WTC11 (cell line): ENCODE measurements at regions not wholly inside any gene's neighbourhood (a gene's known extent, or its start where the extent isn't known, plus 50 kb on each side); places are given as distances from the start of the nearest gene placed in this dataset.

Experiments used
- ATAC-seq: fragments of 200-7000 bp; cut with Tn5 transposase; 2 replicates; pipeline ENCODE4 v1.10.0; 2021; ENCODE audit warnings: mild to moderate bottlenecking, moderate library complexity
- CTCF ChIA-PET: fragments of 300-600 bp; sonication (Branson Sonifier 250); formaldehyde crosslinking; loops from one replicate; lab custom pipeline; 2021; ENCODE audit warnings: antibody characterized with exemption; lab: Charles Lee
- POLR2A ChIA-PET: fragments of 350-600 bp; sonication (Branson Sonifier 250); formaldehyde crosslinking; loops from one replicate; lab custom pipeline; 2021; ENCODE audit warnings: antibody characterized with exemption; lab: Charles Lee
- DNase-seq: peaks from one replicate; pipeline ENCODE4 v3.0.0; 2021; ENCODE audit warnings: low spot score
- H3K27ac Mint-ChIP-seq: 2 replicates; pipeline ENCODE4 v1.8.0; 2021; ENCODE audit warnings: mixed read lengths
- H3K27me3 Mint-ChIP-seq: 2 replicates; pipeline ENCODE4 v1.8.0; 2021; ENCODE audit warnings: low read depth, mild to moderate bottlenecking, moderate library complexity, mixed read lengths
- H3K36me3 Mint-ChIP-seq: 2 replicates; pipeline ENCODE4 v1.8.0; 2021; ENCODE audit warnings: mixed read lengths
- H3K4me1 Mint-ChIP-seq: 2 replicates; pipeline ENCODE4 v1.8.0; 2022; ENCODE audit warnings: mixed read lengths
- H3K4me3 Mint-ChIP-seq: 2 replicates; pipeline ENCODE4 v1.8.0; 2021; ENCODE audit warnings: mild to moderate bottlenecking, moderate library complexity, mixed read lengths
- H3K9me3 Mint-ChIP-seq: 2 replicates; pipeline ENCODE4 v1.8.0; 2021; ENCODE audit warnings: mixed read lengths
- ATF1 ChIP-seq: sonication (generic); formaldehyde crosslinking; IDR thresholded peaks from 2 replicates; pipeline ENCODE4 v1.8.1; 2023; ENCODE audit warnings: mild to moderate bottlenecking, moderate library complexity, missing genetic modification reagents
- CREB1 ChIP-seq: sonication (generic); formaldehyde crosslinking; IDR thresholded peaks from 2 replicates; pipeline ENCODE4 v1.8.0; 2023; ENCODE audit warnings: mild to moderate bottlenecking, missing genetic modification reagents
- FOXK1 ChIP-seq: sonication (generic); formaldehyde crosslinking; IDR thresholded peaks from 2 replicates; pipeline ENCODE4 v1.8.0; 2022; ENCODE audit warnings: mild to moderate bottlenecking, moderate library complexity, missing genetic modification reagents
- GTF2I ChIP-seq: fragments of 250-450 bp; sonication (Bioruptor Pico); conservative IDR thresholded peaks from 2 replicates; pipeline ENCODE4 v1.4.0; 2021; ENCODE audit warnings: mild to moderate bottlenecking
- JUN ChIP-seq: sonication (generic); formaldehyde crosslinking; IDR thresholded peaks from 2 replicates; pipeline ENCODE4 v1.8.0; 2023; ENCODE audit warnings: mild to moderate bottlenecking, missing genetic modification reagents
- MYBL2 ChIP-seq: sonication (generic); formaldehyde crosslinking; IDR thresholded peaks from 2 replicates; pipeline ENCODE4 v1.8.1; 2023; ENCODE audit warnings: mild to moderate bottlenecking, moderate library complexity, missing genetic modification reagents
- NFE2L1 ChIP-seq: sonication (generic); formaldehyde crosslinking; IDR thresholded peaks from 2 replicates; pipeline ENCODE4 v1.8.1; 2023; ENCODE audit warnings: missing genetic modification reagents
- NR3C1 ChIP-seq: sonication (generic); formaldehyde crosslinking; conservative IDR thresholded peaks from 2 replicates; pipeline ENCODE4 v1.8.1; 2023; ENCODE audit warnings: low read depth, mild to moderate bottlenecking, missing genetic modification reagents
- RELA ChIP-seq: sonication (generic); formaldehyde crosslinking; IDR thresholded peaks from 2 replicates; pipeline ENCODE4 v1.8.1; 2022; ENCODE audit warnings: missing genetic modification reagents, mild to moderate bottlenecking, borderline replicate concordance
- TEAD1 ChIP-seq: sonication (generic); formaldehyde crosslinking; IDR thresholded peaks from 2 replicates; pipeline ENCODE4 v1.8.0; 2022; ENCODE audit warnings: mild to moderate bottlenecking, missing genetic modification reagents
- TEAD4 ChIP-seq: sonication (generic); formaldehyde crosslinking; IDR thresholded peaks from 2 replicates; pipeline ENCODE4 v1.8.0; 2022; ENCODE audit warnings: mild to moderate bottlenecking, missing genetic modification reagents
- ZNF121 ChIP-seq: sonication (generic); formaldehyde crosslinking; IDR thresholded peaks from 2 replicates; pipeline ENCODE4 v1.8.0; 2023; ENCODE audit warnings: missing genetic modification reagents
- ZNF219 ChIP-seq: sonication (generic); formaldehyde crosslinking; IDR thresholded peaks from 2 replicates; pipeline ENCODE4 v1.8.0; 2023; ENCODE audit warnings: missing genetic modification reagents, mild to moderate bottlenecking, borderline replicate concordance
- ZNF423 ChIP-seq: fragments of 250-450 bp; sonication (Bioruptor Pico); IDR thresholded peaks from 2 replicates; pipeline ENCODE4 v2.1.2; 2022; ENCODE audit warnings: mild to moderate bottlenecking, moderate library complexity
- TF ChIP-seq, protein P1 (sequence below): sonication (generic); formaldehyde crosslinking; IDR thresholded peaks from 2 replicates; pipeline ENCODE4 v1.8.1; 2023; ENCODE audit warnings: mild to moderate bottlenecking, missing genetic modification reagents, borderline replicate concordance
- TF ChIP-seq, protein P2 (sequence below): sonication (generic); formaldehyde crosslinking; IDR thresholded peaks from 2 replicates; pipeline ENCODE4 v1.8.1; 2022; ENCODE audit warnings: mild to moderate bottlenecking, moderate library complexity, missing genetic modification reagents
- TF ChIP-seq, protein P3 (sequence below): sonication (generic); formaldehyde crosslinking; IDR thresholded peaks from 2 replicates; pipeline ENCODE4 v1.8.1; 2022; ENCODE audit warnings: low read depth, missing genetic modification reagents, borderline replicate concordance
- TF ChIP-seq, protein P4 (sequence below): sonication (generic); formaldehyde crosslinking; IDR thresholded peaks from 2 replicates; pipeline ENCODE4 v1.8.1; 2023; ENCODE audit warnings: mild to moderate bottlenecking, missing genetic modification reagents, moderate library complexity
- TF ChIP-seq, protein P5 (sequence below): fragments of 250-450 bp; sonication (Bioruptor Pico); IDR thresholded peaks from 2 replicates; pipeline ENCODE4 v2.1.2; 2022; ENCODE audit warnings: mild to moderate bottlenecking, moderate library complexity
- TF ChIP-seq, protein P6 (sequence below): sonication (generic); formaldehyde crosslinking; conservative IDR thresholded peaks from 2 replicates; pipeline ENCODE4 v1.8.1; 2022; ENCODE audit warnings: mild to moderate bottlenecking, missing genetic modification reagents
- TF ChIP-seq, protein P7 (sequence below): fragments of 250-450 bp; sonication (Bioruptor Pico); IDR thresholded peaks from 2 replicates; pipeline ENCODE4 v1.9.0; 2021; ENCODE audit warnings: mild to moderate bottlenecking

DNA sequence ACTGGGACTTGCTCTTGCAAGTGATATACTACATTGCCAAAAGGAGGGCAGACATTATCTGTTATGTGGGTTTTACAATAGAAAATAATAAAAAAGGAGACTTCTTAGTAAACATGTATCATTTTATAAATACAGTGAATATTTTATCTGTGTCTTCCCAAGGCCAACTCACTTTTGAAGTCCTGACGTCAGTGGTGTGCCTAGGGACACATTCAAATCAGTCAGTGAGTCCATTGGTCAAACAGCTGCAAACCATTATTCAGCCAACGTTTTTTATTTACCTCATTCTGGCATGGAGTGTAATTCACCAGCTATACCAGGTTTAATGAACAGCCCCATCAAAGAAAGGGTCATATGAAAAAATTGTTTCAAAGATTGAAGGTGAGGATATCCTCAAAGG is 263.7 kb downstream of the IPMK start:
- Mint-ChIP-seq H3K9me3 (no peaks in the 10 kb centered on the region), H3K4me3 (no peak overlapping the region), H3K4me1 (peaks cover 17% of the 10 kb centered on the region), H3K36me3 (no peaks in the 10 kb centered on the region), H3K27me3 (peaks cover 4% of the 10 kb centered on the region; the same call in 1 of the 2 replicates), H3K27ac (no peak overlapping the region)
- no peak for TF ChIP-seq GTF2I
- no peak for TF ChIP-seq ZNF423 (CRISPR knock-in tag)
- TF ChIP-seq, protein P1, sequence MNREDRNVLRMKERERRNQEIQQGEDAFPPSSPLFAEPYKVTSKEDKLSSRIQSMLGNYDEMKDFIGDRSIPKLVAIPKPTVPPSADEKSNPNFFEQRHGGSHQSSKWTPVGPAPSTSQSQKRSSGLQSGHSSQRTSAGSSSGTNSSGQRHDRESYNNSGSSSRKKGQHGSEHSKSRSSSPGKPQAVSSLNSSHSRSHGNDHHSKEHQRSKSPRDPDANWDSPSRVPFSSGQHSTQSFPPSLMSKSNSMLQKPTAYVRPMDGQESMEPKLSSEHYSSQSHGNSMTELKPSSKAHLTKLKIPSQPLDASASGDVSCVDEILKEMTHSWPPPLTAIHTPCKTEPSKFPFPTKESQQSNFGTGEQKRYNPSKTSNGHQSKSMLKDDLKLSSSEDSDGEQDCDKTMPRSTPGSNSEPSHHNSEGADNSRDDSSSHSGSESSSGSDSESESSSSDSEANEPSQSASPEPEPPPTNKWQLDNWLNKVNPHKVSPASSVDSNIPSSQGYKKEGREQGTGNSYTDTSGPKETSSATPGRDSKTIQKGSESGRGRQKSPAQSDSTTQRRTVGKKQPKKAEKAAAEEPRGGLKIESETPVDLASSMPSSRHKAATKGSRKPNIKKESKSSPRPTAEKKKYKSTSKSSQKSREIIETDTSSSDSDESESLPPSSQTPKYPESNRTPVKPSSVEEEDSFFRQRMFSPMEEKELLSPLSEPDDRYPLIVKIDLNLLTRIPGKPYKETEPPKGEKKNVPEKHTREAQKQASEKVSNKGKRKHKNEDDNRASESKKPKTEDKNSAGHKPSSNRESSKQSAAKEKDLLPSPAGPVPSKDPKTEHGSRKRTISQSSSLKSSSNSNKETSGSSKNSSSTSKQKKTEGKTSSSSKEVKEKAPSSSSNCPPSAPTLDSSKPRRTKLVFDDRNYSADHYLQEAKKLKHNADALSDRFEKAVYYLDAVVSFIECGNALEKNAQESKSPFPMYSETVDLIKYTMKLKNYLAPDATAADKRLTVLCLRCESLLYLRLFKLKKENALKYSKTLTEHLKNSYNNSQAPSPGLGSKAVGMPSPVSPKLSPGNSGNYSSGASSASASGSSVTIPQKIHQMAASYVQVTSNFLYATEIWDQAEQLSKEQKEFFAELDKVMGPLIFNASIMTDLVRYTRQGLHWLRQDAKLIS (CRISPR knock-in tag), result no peak
- no peak for TF ChIP-seq JUN
- no peak for TF ChIP-seq ZNF121 (CRISPR knock-in tag)
- TF ChIP-seq, protein P2, sequence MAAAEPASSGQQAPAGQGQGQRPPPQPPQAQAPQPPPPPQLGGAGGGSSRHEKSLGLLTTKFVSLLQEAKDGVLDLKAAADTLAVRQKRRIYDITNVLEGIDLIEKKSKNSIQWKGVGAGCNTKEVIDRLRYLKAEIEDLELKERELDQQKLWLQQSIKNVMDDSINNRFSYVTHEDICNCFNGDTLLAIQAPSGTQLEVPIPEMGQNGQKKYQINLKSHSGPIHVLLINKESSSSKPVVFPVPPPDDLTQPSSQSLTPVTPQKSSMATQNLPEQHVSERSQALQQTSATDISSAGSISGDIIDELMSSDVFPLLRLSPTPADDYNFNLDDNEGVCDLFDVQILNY, result no peak
- no peak for TF ChIP-seq CREB1
- no peak for TF ChIP-seq MYBL2 (CRISPR knock-in tag)
- TF ChIP-seq, protein P3, sequence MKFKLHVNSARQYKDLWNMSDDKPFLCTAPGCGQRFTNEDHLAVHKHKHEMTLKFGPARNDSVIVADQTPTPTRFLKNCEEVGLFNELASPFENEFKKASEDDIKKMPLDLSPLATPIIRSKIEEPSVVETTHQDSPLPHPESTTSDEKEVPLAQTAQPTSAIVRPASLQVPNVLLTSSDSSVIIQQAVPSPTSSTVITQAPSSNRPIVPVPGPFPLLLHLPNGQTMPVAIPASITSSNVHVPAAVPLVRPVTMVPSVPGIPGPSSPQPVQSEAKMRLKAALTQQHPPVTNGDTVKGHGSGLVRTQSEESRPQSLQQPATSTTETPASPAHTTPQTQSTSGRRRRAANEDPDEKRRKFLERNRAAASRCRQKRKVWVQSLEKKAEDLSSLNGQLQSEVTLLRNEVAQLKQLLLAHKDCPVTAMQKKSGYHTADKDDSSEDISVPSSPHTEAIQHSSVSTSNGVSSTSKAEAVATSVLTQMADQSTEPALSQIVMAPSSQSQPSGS (CRISPR knock-in tag), result no peak
- ChIA-PET POLR2A (no interaction called here), CTCF (no interaction called here)
- no peak for ATAC-seq
- DNase-seq, result no peak

DNA sequence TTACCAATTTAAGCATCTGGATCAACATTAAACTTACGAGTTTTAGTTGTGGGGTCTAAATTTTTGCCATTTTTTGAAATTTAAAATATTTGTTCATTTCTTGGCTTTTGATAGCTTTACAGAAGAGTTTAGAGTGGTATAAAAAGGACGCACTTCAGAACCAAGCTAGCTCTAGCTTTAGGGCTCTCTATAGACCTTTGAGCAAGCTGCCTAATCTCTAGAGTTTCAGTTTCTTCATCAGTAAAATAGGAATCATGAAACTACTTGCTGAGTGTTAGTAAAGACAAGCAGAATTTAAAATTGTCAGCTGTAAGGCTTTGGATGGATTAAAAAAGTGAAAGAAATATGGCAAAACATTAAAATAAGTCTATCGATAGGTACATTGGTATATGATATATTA is 266.5 kb downstream of the IPMK start:
- Mint-ChIP-seq H3K36me3 (no peaks in the 10 kb centered on the region), H3K4me3 (no peak overlapping the region), H3K4me1 (peaks cover 9% of the 10 kb centered on the region), H3K27ac (no peak overlapping the region), H3K27me3 (no peaks in the 10 kb centered on the region), H3K9me3 (no peaks in the 10 kb centered on the region)
- CTCF ChIA-PET, result no interaction called here
- ATAC-seq (no peak), DNase-seq (no peak)
- no peak for TF ChIP-seq FOXK1 (CRISPR knock-in tag)
- TF ChIP-seq, protein P4, sequence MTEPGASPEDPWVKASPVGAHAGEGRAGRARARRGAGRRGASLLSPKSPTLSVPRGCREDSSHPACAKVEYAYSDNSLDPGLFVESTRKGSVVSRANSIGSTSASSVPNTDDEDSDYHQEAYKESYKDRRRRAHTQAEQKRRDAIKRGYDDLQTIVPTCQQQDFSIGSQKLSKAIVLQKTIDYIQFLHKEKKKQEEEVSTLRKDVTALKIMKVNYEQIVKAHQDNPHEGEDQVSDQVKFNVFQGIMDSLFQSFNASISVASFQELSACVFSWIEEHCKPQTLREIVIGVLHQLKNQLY (CRISPR knock-in tag), result no peak
- no peak for TF ChIP-seq NFE2L1 (CRISPR knock-in tag)
- TF ChIP-seq ATF1 (CRISPR knock-in tag), result no peak
- TF ChIP-seq NR3C1 (CRISPR knock-in tag), result no peak
- TF ChIP-seq RELA (CRISPR knock-in tag), result no peak
- TF ChIP-seq, protein P5, sequence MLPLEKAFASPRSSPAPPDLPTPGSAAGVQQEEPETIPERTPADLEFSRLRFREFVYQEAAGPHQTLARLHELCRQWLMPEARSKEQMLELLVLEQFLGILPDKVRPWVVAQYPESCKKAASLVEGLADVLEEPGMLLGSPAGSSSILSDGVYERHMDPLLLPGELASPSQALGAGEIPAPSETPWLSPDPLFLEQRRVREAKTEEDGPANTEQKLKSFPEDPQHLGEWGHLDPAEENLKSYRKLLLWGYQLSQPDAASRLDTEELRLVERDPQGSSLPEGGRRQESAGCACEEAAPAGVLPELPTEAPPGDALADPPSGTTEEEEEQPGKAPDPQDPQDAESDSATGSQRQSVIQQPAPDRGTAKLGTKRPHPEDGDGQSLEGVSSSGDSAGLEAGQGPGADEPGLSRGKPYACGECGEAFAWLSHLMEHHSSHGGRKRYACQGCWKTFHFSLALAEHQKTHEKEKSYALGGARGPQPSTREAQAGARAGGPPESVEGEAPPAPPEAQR (CRISPR knock-in tag), result no peak
- POLR2A ChIA-PET, result no interaction called here

DNA sequence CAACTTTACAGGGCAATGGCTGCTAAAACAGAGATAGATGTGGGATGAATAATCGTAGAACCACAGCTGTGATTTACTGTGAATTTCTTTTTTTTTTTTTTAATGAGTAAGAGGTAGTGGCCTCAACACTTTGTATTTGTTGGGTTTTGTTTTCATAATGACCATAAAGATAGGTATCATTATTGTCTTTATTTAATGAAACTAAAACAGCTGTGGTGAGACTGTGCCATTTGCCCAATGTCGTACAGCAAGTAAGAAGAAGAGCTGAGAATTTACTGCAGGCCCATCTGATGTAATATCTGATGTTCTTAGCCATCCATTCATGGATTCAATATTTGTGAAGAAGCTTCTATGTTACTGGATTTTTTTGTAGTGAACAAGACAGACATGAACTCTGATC is 271.2 kb downstream of the IPMK start:
- Mint-ChIP-seq H3K4me3 (no peak overlapping the region), H3K4me1 (peaks cover 16% of the 10 kb centered on the region), H3K27me3 (no peaks in the 10 kb centered on the region), H3K27ac (no peak overlapping the region), H3K9me3 (peaks cover 6% of the 10 kb centered on the region), H3K36me3 (no peaks in the 10 kb centered on the region)
- CTCF ChIA-PET, result interaction anchor here (0.6 kb wide), 1 partner anchor 156 kb away, joined by 3 read pairs; no protein-coding TSS in a partner anchor
- POLR2A ChIA-PET, result no interaction called here
- ATAC-seq (no peak), DNase-seq (no peak)
- TF ChIP-seq ZNF219 (no peak), TEAD1 (CRISPR knock-in tag) (no peak), TEAD4 (CRISPR knock-in tag) (no peak)
- TF ChIP-seq, protein P6, sequence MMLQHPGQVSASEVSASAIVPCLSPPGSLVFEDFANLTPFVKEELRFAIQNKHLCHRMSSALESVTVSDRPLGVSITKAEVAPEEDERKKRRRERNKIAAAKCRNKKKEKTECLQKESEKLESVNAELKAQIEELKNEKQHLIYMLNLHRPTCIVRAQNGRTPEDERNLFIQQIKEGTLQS, result no peak
- TF ChIP-seq, protein P2, result no peak
- TF ChIP-seq, protein P7, sequence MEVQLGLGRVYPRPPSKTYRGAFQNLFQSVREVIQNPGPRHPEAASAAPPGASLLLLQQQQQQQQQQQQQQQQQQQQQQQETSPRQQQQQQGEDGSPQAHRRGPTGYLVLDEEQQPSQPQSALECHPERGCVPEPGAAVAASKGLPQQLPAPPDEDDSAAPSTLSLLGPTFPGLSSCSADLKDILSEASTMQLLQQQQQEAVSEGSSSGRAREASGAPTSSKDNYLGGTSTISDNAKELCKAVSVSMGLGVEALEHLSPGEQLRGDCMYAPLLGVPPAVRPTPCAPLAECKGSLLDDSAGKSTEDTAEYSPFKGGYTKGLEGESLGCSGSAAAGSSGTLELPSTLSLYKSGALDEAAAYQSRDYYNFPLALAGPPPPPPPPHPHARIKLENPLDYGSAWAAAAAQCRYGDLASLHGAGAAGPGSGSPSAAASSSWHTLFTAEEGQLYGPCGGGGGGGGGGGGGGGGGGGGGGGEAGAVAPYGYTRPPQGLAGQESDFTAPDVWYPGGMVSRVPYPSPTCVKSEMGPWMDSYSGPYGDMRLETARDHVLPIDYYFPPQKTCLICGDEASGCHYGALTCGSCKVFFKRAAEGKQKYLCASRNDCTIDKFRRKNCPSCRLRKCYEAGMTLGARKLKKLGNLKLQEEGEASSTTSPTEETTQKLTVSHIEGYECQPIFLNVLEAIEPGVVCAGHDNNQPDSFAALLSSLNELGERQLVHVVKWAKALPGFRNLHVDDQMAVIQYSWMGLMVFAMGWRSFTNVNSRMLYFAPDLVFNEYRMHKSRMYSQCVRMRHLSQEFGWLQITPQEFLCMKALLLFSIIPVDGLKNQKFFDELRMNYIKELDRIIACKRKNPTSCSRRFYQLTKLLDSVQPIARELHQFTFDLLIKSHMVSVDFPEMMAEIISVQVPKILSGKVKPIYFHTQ (CRISPR knock-in tag), result no peak
